ENCODE measurements at regions not wholly inside any gene's neighbourhood (a gene's known extent, or its start where the extent isn't known, plus 50 kb on each side); places are given as distances from the start of the nearest gene placed in this dataset.

GRCh38 chr20:54335299-54335698, 127.4 kb downstream of the PFDN4 start:
- Histone ChIP-seq H3K36me3 (ENCODE audit: control insufficient read depth, insufficient read depth, low read length) (no peaks in the 10 kb centered on the region), H3K4me3 (ENCODE audit: low read depth, low read length) (no peak overlapping the region), H3K4me1 (ENCODE audit: control insufficient read depth, insufficient read depth, low read length, poor library complexity, severe bottlenecking) (no peaks in the 10 kb centered on the region), H3K9me3 (ENCODE audit: control insufficient read depth in 2 of 2, low read length in 2 of 2) (no peaks in the 10 kb centered on the region), H3K27me3 (ENCODE audit: control insufficient read depth, insufficient read depth, low read length) (no peaks in the 10 kb centered on the region), H3K27ac (ENCODE audit: insufficient read depth, low read length, poor library complexity, severe bottlenecking) (no peak overlapping the region)
- Mint-ChIP-seq H3K27me3 (no peaks in the 10 kb centered on the region), H3K36me3 (no peaks in the 10 kb centered on the region), H3K4me1 (no peaks in the 10 kb centered on the region), H3K4me3 (no peak overlapping the region), H3K9me3 (peaks cover 0 to 11% (median 2%) of the 10 kb centered on the region in 7 donors), H3K27ac (no peak overlapping the region)
- DNase-seq (no peak), ATAC-seq (ENCODE audit: low read depth in 2 of 2) (no peak)

DNA sequence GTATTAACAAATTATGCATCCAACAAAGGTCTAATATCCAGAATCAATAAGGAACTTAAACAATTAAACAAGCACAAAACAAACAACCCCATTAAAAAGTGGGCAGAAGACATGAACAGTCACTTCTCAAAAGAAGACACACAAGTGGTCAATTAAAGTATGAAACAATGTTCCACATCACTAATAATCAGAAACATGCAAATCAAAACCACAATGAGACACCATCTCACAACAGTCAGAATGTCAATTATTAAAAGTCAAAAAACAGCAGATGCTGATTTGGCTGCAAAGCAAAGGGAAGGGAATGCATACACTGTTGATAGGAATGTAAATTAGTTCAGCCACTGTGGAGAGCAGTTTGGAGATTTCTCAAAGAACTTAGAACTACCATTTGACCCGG, 129.3 kb downstream of the PFDN4 start:
- no peaks in the 10 kb centered on the region for H3K36me3 ChIP-seq (ENCODE audit: control insufficient read depth, insufficient read depth, low read length)
- no peaks in the 10 kb centered on the region for H3K27me3 Mint-ChIP-seq

DNA sequence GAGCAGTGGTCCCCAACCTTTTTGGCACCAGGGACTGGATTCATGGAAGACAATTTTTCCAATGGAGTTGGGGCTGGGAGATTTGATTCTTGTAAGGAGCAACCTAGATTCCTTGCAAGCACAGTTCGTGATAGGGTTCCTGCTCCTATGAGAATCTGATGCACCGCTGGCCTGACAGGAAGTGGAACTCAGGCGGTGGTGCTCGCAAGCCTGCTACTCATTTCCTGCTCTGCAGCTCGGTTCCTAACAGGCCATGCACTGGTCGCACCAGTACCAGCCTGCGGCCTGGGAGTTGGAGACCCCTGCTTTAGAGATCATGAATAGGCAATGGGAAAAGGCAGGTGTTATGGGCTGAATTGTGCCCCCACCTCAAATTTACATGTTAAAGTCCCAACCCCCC, 131.2 kb downstream of the PFDN4 start:
- Histone ChIP-seq H3K4me3 (ENCODE audit: low read depth, low read length) (no peak overlapping the region), H3K27ac (ENCODE audit: insufficient read depth, low read length, poor library complexity, severe bottlenecking) (no peak overlapping the region), H3K9me3 (ENCODE audit: control insufficient read depth in 2 of 2, low read length in 2 of 2) (no peaks in the 10 kb centered on the region), H3K4me1 (ENCODE audit: control insufficient read depth, insufficient read depth, low read length, poor library complexity, severe bottlenecking) (no peaks in the 10 kb centered on the region), H3K36me3 (ENCODE audit: control insufficient read depth, insufficient read depth, low read length) (no peaks in the 10 kb centered on the region), H3K27me3 (ENCODE audit: control insufficient read depth, insufficient read depth, low read length) (no peaks in the 10 kb centered on the region)
- peak overlapping the region in 1 of 3 donors; percentile 39 for H3K27ac Mint-ChIP-seq
- no peaks in the 10 kb centered on the region for H3K4me1 Mint-ChIP-seq
- no peaks in the 10 kb centered on the region for H3K27me3 Mint-ChIP-seq
- H3K36me3 Mint-ChIP-seq, result no peaks in the 10 kb centered on the region
- DNase-seq (peak in 1 of 3 donors; percentile 26), ATAC-seq (ENCODE audit: low read depth in 2 of 2) (no peak)
- H3K4me3 Mint-ChIP-seq, result no peak overlapping the region
- peaks cover 0 to 11% (median 4%) of the 10 kb centered on the region in 7 donors for H3K9me3 Mint-ChIP-seq

More for the DNA sequence above, 129.3 kb downstream of the PFDN4 start:
- DNase-seq (no peak), ATAC-seq (ENCODE audit: low read depth in 2 of 2) (no peak)
- Mint-ChIP-seq H3K4me1 (no peaks in the 10 kb centered on the region), H3K36me3 (no peaks in the 10 kb centered on the region), H3K9me3 (peaks cover 0 to 11% (median 2%) of the 10 kb centered on the region in 7 donors), H3K4me3 (no peak overlapping the region), H3K27ac (no peak overlapping the region)
- no peaks in the 10 kb centered on the region for H3K9me3 ChIP-seq (ENCODE audit: control insufficient read depth in 2 of 2, low read length in 2 of 2)
- no peaks in the 10 kb centered on the region for H3K4me1 ChIP-seq (ENCODE audit: control insufficient read depth, insufficient read depth, low read length, poor library complexity, severe bottlenecking)
- no peak overlapping the region for H3K4me3 ChIP-seq (ENCODE audit: low read depth, low read length)
- no peak overlapping the region for H3K27ac ChIP-seq (ENCODE audit: insufficient read depth, low read length, poor library complexity, severe bottlenecking)
- H3K27me3 ChIP-seq (ENCODE audit: control insufficient read depth, insufficient read depth, low read length), result no peaks in the 10 kb centered on the region

DNA sequence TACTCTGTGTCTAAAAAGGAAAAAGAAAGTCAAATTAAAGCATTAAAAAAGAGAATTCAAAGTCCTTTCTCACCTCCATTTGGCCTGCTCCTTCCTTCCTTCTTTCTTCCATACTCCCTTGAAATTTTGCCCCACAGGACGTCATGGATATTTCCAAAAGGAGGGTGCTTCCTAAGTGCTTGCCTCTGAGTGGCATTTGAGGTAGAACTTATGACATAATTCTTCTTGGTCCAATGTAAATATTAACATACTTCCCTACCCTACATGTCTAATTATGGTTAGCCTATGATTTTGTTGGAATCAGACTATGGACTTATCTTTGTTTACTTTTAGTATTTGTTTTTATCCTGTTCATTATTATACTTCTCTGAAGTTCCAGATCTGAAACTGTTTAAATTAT, 132.3 kb downstream of the PFDN4 start:
- H3K27ac Mint-ChIP-seq, result no peak overlapping the region
- no peak overlapping the region for H3K4me3 Mint-ChIP-seq
- no peaks in the 10 kb centered on the region for H3K36me3 ChIP-seq (ENCODE audit: control insufficient read depth, insufficient read depth, low read length)
- H3K9me3 ChIP-seq (ENCODE audit: control insufficient read depth in 2 of 2, low read length in 2 of 2), result no peaks in the 10 kb centered on the region
- DNase-seq (no peak), ATAC-seq (ENCODE audit: low read depth in 2 of 2) (no peak)
- H3K9me3 Mint-ChIP-seq, result peaks cover 0 to 8% (median 0%) of the 10 kb centered on the region in 7 donors
- no peaks in the 10 kb centered on the region for H3K4me1 ChIP-seq (ENCODE audit: control insufficient read depth, insufficient read depth, low read length, poor library complexity, severe bottlenecking)
- no peaks in the 10 kb centered on the region for H3K36me3 Mint-ChIP-seq
- no peak overlapping the region for H3K27ac ChIP-seq (ENCODE audit: insufficient read depth, low read length, poor library complexity, severe bottlenecking)
- no peaks in the 10 kb centered on the region for H3K27me3 ChIP-seq (ENCODE audit: control insufficient read depth, insufficient read depth, low read length)
- no peak overlapping the region for H3K4me3 ChIP-seq (ENCODE audit: low read depth, low read length)
- no peaks in the 10 kb centered on the region for H3K4me1 Mint-ChIP-seq
- no peaks in the 10 kb centered on the region for H3K27me3 Mint-ChIP-seq

GRCh38 chr20:54340667-54341081, 132.8 kb downstream of the PFDN4 start:
- Histone ChIP-seq H3K27ac (ENCODE audit: insufficient read depth, low read length, poor library complexity, severe bottlenecking) (no peak overlapping the region), H3K4me3 (ENCODE audit: low read depth, low read length) (no peak overlapping the region), H3K36me3 (ENCODE audit: control insufficient read depth, insufficient read depth, low read length) (no peaks in the 10 kb centered on the region), H3K4me1 (ENCODE audit: control insufficient read depth, insufficient read depth, low read length, poor library complexity, severe bottlenecking) (no peaks in the 10 kb centered on the region), H3K27me3 (ENCODE audit: control insufficient read depth, insufficient read depth, low read length) (no peaks in the 10 kb centered on the region), H3K9me3 (ENCODE audit: control insufficient read depth in 2 of 2, low read length in 2 of 2) (no peaks in the 10 kb centered on the region)
- ATAC-seq (ENCODE audit: low read depth in 2 of 2) (no peak), DNase-seq (no peak)
- Mint-ChIP-seq H3K27ac (no peak overlapping the region), H3K4me1 (no peaks in the 10 kb centered on the region), H3K36me3 (no peaks in the 10 kb centered on the region), H3K9me3 (peaks cover 0 to 8% (median 0%) of the 10 kb centered on the region in 7 donors), H3K27me3 (no peaks in the 10 kb centered on the region), H3K4me3 (no peak overlapping the region)

DNA sequence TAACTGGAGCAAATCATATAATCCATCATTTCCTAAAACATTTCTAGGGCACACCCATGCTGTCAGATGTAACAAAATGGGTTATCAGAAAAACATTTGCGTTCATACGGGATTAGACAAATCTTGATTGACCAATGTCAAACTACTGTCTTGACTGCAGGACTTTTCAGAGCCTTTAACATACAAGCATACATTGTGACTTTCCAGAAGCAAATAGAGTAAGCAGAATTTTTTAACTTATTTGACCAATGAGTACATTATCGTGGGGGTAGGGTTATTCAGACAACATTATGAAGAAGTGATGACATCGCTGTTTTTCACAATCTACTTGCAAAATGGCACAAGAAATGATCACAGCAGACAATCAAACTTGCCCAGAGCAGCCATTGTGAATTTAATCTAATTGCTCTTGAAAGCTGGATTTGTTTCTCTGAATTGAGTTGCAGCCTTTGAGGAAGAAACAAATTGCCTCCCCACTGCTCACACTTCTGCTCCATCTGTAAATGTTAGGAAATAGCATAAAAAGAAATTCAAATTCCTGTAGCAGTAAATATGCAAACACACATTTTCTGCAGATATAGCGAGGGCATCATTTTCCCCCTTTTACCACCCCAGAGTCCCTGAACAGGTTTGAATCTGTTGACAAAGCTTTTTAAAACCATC, 133.0 kb upstream of the DOK5 start:
- Mint-ChIP-seq H3K36me3 (no peaks in the 10 kb centered on the region), H3K27ac (no peak overlapping the region), H3K4me3 (no peak overlapping the region), H3K4me1 (no peaks in the 10 kb centered on the region), H3K9me3 (peaks cover 0 to 3% (median 0%) of the 10 kb centered on the region in 7 donors), H3K27me3 (no peaks in the 10 kb centered on the region)
- H3K27me3 ChIP-seq (ENCODE audit: control insufficient read depth, insufficient read depth, low read length), result no peaks in the 10 kb centered on the region
- H3K4me1 ChIP-seq (ENCODE audit: control insufficient read depth, insufficient read depth, low read length, poor library complexity, severe bottlenecking), result no peaks in the 10 kb centered on the region
- DNase-seq (no peak), ATAC-seq (ENCODE audit: low read depth in 2 of 2) (no peak)
- H3K27ac ChIP-seq (ENCODE audit: insufficient read depth, low read length, poor library complexity, severe bottlenecking), result no peak overlapping the region
- no peak overlapping the region for H3K4me3 ChIP-seq (ENCODE audit: low read depth, low read length)
- no peaks in the 10 kb centered on the region for H3K9me3 ChIP-seq (ENCODE audit: control insufficient read depth in 2 of 2, low read length in 2 of 2)
- no peaks in the 10 kb centered on the region for H3K36me3 ChIP-seq (ENCODE audit: control insufficient read depth, insufficient read depth, low read length)

- no peak overlapping the region for H3K4me3 ChIP-seq (ENCODE audit: low read depth, low read length)
- no peaks in the 10 kb centered on the region for H3K36me3 ChIP-seq (ENCODE audit: control insufficient read depth, insufficient read depth, low read length)
- H3K4me3 Mint-ChIP-seq, result no peak overlapping the region
- H3K9me3 ChIP-seq (ENCODE audit: control insufficient read depth in 2 of 2, low read length in 2 of 2), result no peaks in the 10 kb centered on the region
- H3K9me3 Mint-ChIP-seq, result peaks cover 0 to 3% (median 0%) of the 10 kb centered on the region in 7 donors
- no peaks in the 10 kb centered on the region for H3K27me3 ChIP-seq (ENCODE audit: control insufficient read depth, insufficient read depth, low read length)
- H3K27me3 Mint-ChIP-seq, result no peaks in the 10 kb centered on the region
- no peaks in the 10 kb centered on the region for H3K4me1 Mint-ChIP-seq
- H3K27ac Mint-ChIP-seq, result no peak overlapping the region
- DNase-seq (no peak), ATAC-seq (ENCODE audit: low read depth in 2 of 2) (no peak)
- no peaks in the 10 kb centered on the region for H3K4me1 ChIP-seq (ENCODE audit: control insufficient read depth, insufficient read depth, low read length, poor library complexity, severe bottlenecking)
- H3K27ac ChIP-seq (ENCODE audit: insufficient read depth, low read length, poor library complexity, severe bottlenecking), result no peak overlapping the region
- H3K36me3 Mint-ChIP-seq, result no peaks in the 10 kb centered on the region
Observed at GRCh38 chr20:54343099-54343498, 132.3 kb upstream of the DOK5 start.

DNA sequence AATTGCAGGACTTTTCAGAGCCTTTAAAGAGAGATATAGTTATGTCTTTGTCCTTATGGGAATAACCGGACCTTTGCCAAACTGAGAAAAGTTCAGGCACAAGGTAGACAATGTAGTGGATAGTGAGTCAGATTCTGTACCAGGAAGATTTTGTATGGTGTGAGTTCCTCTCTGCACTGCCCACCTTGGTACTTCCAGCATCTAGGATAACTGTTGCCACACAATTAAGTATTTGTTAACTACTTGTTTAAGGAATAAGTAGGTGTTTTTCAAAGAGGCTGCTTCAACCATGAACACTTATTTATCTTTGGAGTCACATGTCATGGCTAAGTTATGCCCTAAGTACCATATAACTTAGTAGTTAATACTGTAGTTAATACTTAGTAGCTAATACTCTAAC, 131.8 kb upstream of the DOK5 start:
- H3K4me1 ChIP-seq (ENCODE audit: control insufficient read depth, insufficient read depth, low read length, poor library complexity, severe bottlenecking), result no peaks in the 10 kb centered on the region
- no peak overlapping the region for H3K27ac Mint-ChIP-seq
- H3K27me3 Mint-ChIP-seq, result no peaks in the 10 kb centered on the region
- no peak overlapping the region for H3K27ac ChIP-seq (ENCODE audit: insufficient read depth, low read length, poor library complexity, severe bottlenecking)
- no peaks in the 10 kb centered on the region for H3K4me1 Mint-ChIP-seq
- H3K4me3 ChIP-seq (ENCODE audit: low read depth, low read length), result no peak overlapping the region
- no peaks in the 10 kb centered on the region for H3K9me3 ChIP-seq (ENCODE audit: control insufficient read depth in 2 of 2, low read length in 2 of 2)
- no peaks in the 10 kb centered on the region for H3K36me3 Mint-ChIP-seq
- H3K4me3 Mint-ChIP-seq, result no peak overlapping the region
- ATAC-seq (ENCODE audit: low read depth in 2 of 2) (no peak), DNase-seq (no peak)
- H3K27me3 ChIP-seq (ENCODE audit: control insufficient read depth, insufficient read depth, low read length), result no peaks in the 10 kb centered on the region
- peaks cover 0 to 3% (median 0%) of the 10 kb centered on the region in 7 donors for H3K9me3 Mint-ChIP-seq
- H3K36me3 ChIP-seq (ENCODE audit: control insufficient read depth, insufficient read depth, low read length), result no peaks in the 10 kb centered on the region

Data from CD4-positive, CD25-positive, alpha-beta regulatory T cell (primary cell).